H9 (cell line): ENCODE measurements at regions not wholly inside any gene's neighbourhood (a gene's known extent, or its start where the extent isn't known, plus 50 kb on each side); places are given as distances from the start of the nearest gene placed in this dataset.

Experiments used
- DNase-seq: peaks from one replicate; pipeline ENCODE4 v3.0.0-alpha.2; 2017
- H2AFZ ChIP-seq: one replicate; pipeline ENCODE4 v1.6.1; 2013; ENCODE audit warnings: mild to moderate bottlenecking, low read length, control low read depth, moderate library complexity
- H2AK5ac ChIP-seq: 2 replicates; pipeline ENCODE4 v1.6.1; 2013; ENCODE audit warnings: low read length, control low read depth, mixed read lengths; ENCODE audit not compliant: insufficient read length
- H2BK120ac ChIP-seq: one replicate; pipeline ENCODE4 v1.6.1; 2013; ENCODE audit warnings: low read depth, mild to moderate bottlenecking, low read length, control low read depth, inconsistent platforms; ENCODE audit not compliant: poor library complexity, severe bottlenecking
- H2BK12ac ChIP-seq: 2 replicates; pipeline ENCODE4 v1.6.1; 2013; ENCODE audit warnings: low read length, control low read depth, mixed read lengths, low read depth; ENCODE audit not compliant: insufficient read length
- H2BK15ac ChIP-seq: 2 replicates; pipeline ENCODE4 v1.6.1; 2013; ENCODE audit warnings: low read depth, low read length, control low read depth
- H2BK20ac ChIP-seq: one replicate; pipeline ENCODE4 v1.6.1; 2013; ENCODE audit warnings: low read depth, mild to moderate bottlenecking, low read length, control low read depth, inconsistent platforms; ENCODE audit not compliant: poor library complexity, severe bottlenecking
- H2BK5ac ChIP-seq: 2 replicates; pipeline ENCODE4 v1.6.1; 2013; ENCODE audit warnings: low read length, control low read depth, mixed read lengths; ENCODE audit not compliant: insufficient read length
- H3K14ac ChIP-seq: 2 replicates; pipeline ENCODE4 v1.6.1; 2013; ENCODE audit warnings: low read length, control low read depth; ENCODE audit not compliant: insufficient read depth
- H3K18ac ChIP-seq: 2 replicates; pipeline ENCODE4 v1.6.1; 2013; ENCODE audit warnings: low read depth, mild to moderate bottlenecking, mixed read lengths, low read length, control low read depth; ENCODE audit not compliant: insufficient read length
- H3K23ac ChIP-seq: 2 replicates; pipeline ENCODE4 v1.6.1; 2013; ENCODE audit warnings: low read length, control low read depth, mixed read lengths, low read depth; ENCODE audit not compliant: insufficient read length
- H3K23me2 ChIP-seq: 2 replicates; pipeline ENCODE4 v1.6.1; 2013; ENCODE audit warnings: low read depth, mild to moderate bottlenecking, mixed read lengths, low read length, control low read depth; ENCODE audit not compliant: insufficient read length, poor library complexity, severe bottlenecking
- H3K27ac ChIP-seq: 2 replicates; pipeline ENCODE4 v1.5.1; 2013; ENCODE audit warnings: low read length, control low read depth, mixed read lengths, low read depth; ENCODE audit not compliant: insufficient read length
- H3K27me3 ChIP-seq: 2 replicates; pipeline ENCODE4 v1.6.1; 2013; ENCODE audit warnings: low read length, control low read depth, inconsistent platforms; ENCODE audit not compliant: insufficient read depth
- H3K4ac ChIP-seq: 2 replicates; pipeline ENCODE4 v1.6.1; 2013; ENCODE audit warnings: low read depth, mild to moderate bottlenecking, control low read depth, inconsistent platforms, low read length, moderate library complexity
- H3K4me1 ChIP-seq: 2 replicates; pipeline ENCODE4 v1.6.1; 2013; ENCODE audit warnings: low read length, control low read depth, inconsistent platforms; ENCODE audit not compliant: insufficient read depth
- H3K4me2 ChIP-seq: 2 replicates; pipeline ENCODE4 v1.6.1; 2013; ENCODE audit warnings: low read length, control low read depth, mixed read lengths; ENCODE audit not compliant: insufficient read length, insufficient read depth
- H3K56ac ChIP-seq: 2 replicates; pipeline ENCODE4 v1.6.1; 2013; ENCODE audit warnings: low read depth, mild to moderate bottlenecking, mixed read lengths, low read length, control low read depth; ENCODE audit not compliant: insufficient read length
- H3K79me1 ChIP-seq: 2 replicates; pipeline ENCODE4 v1.6.1; 2013; ENCODE audit warnings: low read depth, mild to moderate bottlenecking, moderate library complexity, low read length, control low read depth, inconsistent platforms; ENCODE audit not compliant: insufficient read depth, poor library complexity, severe bottlenecking
- H3K79me2 ChIP-seq: 2 replicates; pipeline ENCODE4 v1.6.1; 2013; ENCODE audit warnings: low read length, control low read depth, inconsistent platforms; ENCODE audit not compliant: insufficient read depth
- H3K9ac ChIP-seq: 2 replicates; pipeline ENCODE4 v1.6.1; 2013; ENCODE audit warnings: low read length, control low read depth, mixed read lengths; ENCODE audit not compliant: insufficient read length; ENCODE audit errors: extremely low read depth
- H3K9me3 ChIP-seq: one replicate; pipeline ENCODE4 v1.6.1; 2013; ENCODE audit warnings: low read depth, low read length, inconsistent platforms; ENCODE audit not compliant: control insufficient read depth
- H3T11ph ChIP-seq: one replicate; pipeline ENCODE4 v1.6.1; 2013; ENCODE audit warnings: mild to moderate bottlenecking, low read length, control low read depth, inconsistent platforms
- H4K20me1 ChIP-seq: one replicate; pipeline ENCODE4 v1.6.1; 2013; ENCODE audit not compliant: control insufficient read depth, insufficient read length, insufficient read depth
- H4K5ac ChIP-seq: 2 replicates; pipeline ENCODE4 v1.6.1; 2013; ENCODE audit warnings: low read depth, mild to moderate bottlenecking, mixed read lengths, low read length, control low read depth; ENCODE audit not compliant: insufficient read length
- H4K8ac ChIP-seq: replicated peaks from 2 replicates; pipeline ENCODE4 v1.6.1; 2013; ENCODE audit warnings: low read length, control low read depth, mixed read lengths, low read depth; ENCODE audit not compliant: insufficient read length
- H4K91ac ChIP-seq: 2 replicates; pipeline ENCODE4 v1.6.1; 2013; ENCODE audit warnings: low read depth, mild to moderate bottlenecking, moderate library complexity, mixed read lengths, low read length, control low read depth; ENCODE audit not compliant: insufficient read length
- H3K27ac Mint-ChIP-seq, 3 experiments: 2 replicates in 2 of 3; 3 replicates in 1 of 3; pipeline ENCODE4 v1.8.0; 2020 to 2021; ENCODE audit warnings: mixed read lengths in 3 of 3, mild to moderate bottlenecking in 1 of 3, moderate library complexity in 1 of 3
- H3K27me3 Mint-ChIP-seq: 2 replicates; pipeline ENCODE4 v1.8.0; 2021; ENCODE audit warnings: low read depth, mild to moderate bottlenecking, moderate library complexity, mixed read lengths
- H3K36me3 Mint-ChIP-seq, 3 experiments: 2 replicates in 2 of 3; 3 replicates in 1 of 3; pipeline ENCODE4 v1.8.0; 2020 to 2021; ENCODE audit warnings: low read depth in 3 of 3, mixed read lengths in 3 of 3; ENCODE audit not compliant: insufficient read depth in 1 of 3
- H3K4me1 Mint-ChIP-seq, 2 experiments: 2 replicates each; pipeline ENCODE4 v1.8.0; 2020; ENCODE audit warnings: mixed read lengths in 2 of 2
- H3K4me3 Mint-ChIP-seq, 2 experiments: 2 replicates in 1 of 2; 3 replicates in 1 of 2; pipeline ENCODE4 v1.8.0; 2020 to 2021; ENCODE audit warnings: mild to moderate bottlenecking in 2 of 2, mixed read lengths in 2 of 2, moderate library complexity in 1 of 2
- H3K9me3 Mint-ChIP-seq, 2 experiments: 2 replicates in 1 of 2; 3 replicates in 1 of 2; pipeline ENCODE4 v1.8.0; 2020; ENCODE audit warnings: mild to moderate bottlenecking in 2 of 2, mixed read lengths in 2 of 2, moderate library complexity in 1 of 2
- CTCF ChIP-seq: fragments of 200-600 bp; sonication (generic); conservative IDR thresholded peaks from 3 replicates; pipeline ENCODE4 v1.8.0; 2021; ENCODE audit warnings: antibody characterized with exemption, mild to moderate bottlenecking
- WGBS: extraction: QIAGEN DNeasy Blood & Tissue Kit; methylation state at CpG from one replicate; pipeline ENCODE4 v1.1.7; 2013; ENCODE audit warnings: missing lambda C conversion rate, low lambda C conversion rate, mixed read lengths; ENCODE audit not compliant: insufficient read length; ENCODE audit errors: extremely low coverage; 5-methylcytosine and 5-hydroxymethylcytosine counted together

DNA sequence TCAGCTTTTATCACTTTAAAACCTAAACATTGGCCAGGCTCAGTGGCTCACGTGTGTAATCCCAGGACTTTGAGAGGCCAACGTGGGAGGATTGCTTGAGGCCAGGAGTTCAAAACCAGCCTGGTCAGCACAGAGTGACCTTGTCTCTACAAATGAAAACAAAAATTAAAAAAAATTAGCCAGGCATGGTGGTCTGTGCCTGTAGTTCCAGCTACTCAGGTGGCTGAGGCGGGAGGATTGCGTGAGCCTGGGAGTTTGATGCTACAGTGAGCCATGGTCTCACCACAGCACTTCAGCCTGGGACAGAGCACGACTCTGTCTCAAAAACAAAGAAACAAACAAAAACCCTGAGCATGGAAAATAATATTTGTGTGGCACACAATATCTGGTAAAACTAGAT is 143.5 kb upstream of the HNRNPU start:
- Histone ChIP-seq H3K9me3 (no peaks in the 10 kb centered on the region), H4K91ac (no peak overlapping the region), H2AFZ (no peak overlapping the region), H3K14ac (no peak overlapping the region), H4K8ac (no peak overlapping the region), H2AK5ac (no peak overlapping the region), H3K23me2 (no peaks in the 10 kb centered on the region), H3K4ac (no peak overlapping the region), H4K20me1 (no peaks in the 10 kb centered on the region), H2BK5ac (no peak overlapping the region), H2BK12ac (no peak overlapping the region), H3K56ac (no peak overlapping the region), H3K27ac (no peak overlapping the region), H3K9ac (no peak overlapping the region), H2BK120ac (no peak overlapping the region), H3K23ac (no peak overlapping the region), H3K79me2 (no peaks in the 10 kb centered on the region; the same call in 1 of the 2 replicates), H3K79me1 (no peaks in the 10 kb centered on the region), H3T11ph (no peak overlapping the region), H2BK15ac (no peak overlapping the region), H3K18ac (no peak overlapping the region), H4K5ac (no peak overlapping the region), H3K4me1 (no peaks in the 10 kb centered on the region), H3K27me3 (no peaks in the 10 kb centered on the region), H2BK20ac (no peak overlapping the region), H3K4me2 (no peak overlapping the region)
- no peak for DNase-seq
- TF ChIP-seq CTCF, result no peak
- Mint-ChIP-seq H3K9me3 (no peaks in the 10 kb centered on the region), H3K4me3 (no peak overlapping the region), H3K4me1 (0 out of 4 replicates have a peak, but pooled peaks cover 0 to 2% of the 10 kb centered on the region in 2 experiments), H3K27ac (0 out of 7 replicates have a peak overlapping the region, but pooled peaks of 2 of the 3 experiments have one; percentile 18 to 22), H3K27me3 (no peaks in the 10 kb centered on the region), H3K36me3 (peaks cover 0 to 6% (median 5%) of the 10 kb centered on the region in 3 experiments; a peak in 4 of 7 replicates)
- WGBS, result no CpG with 5 or more reads among the region's 5 CpGs
